SK-N-SH treated with all-trans-retinoic acid at 6 μM for 48 hours (cell line): ENCODE measurements at regions not wholly inside any gene's neighbourhood (a gene's known extent, or its start where the extent isn't known, plus 50 kb on each side); places are given as distances from the start of the nearest gene placed in this dataset.
"Not testable (repeated sequence)": the region's sequence is repeated elsewhere in the genome, so short reads cannot be mapped to it uniquely, and the experiment has no call there.

ENCODE experiments used
- ATAC-seq: fragments of 200-7000 bp; cut with Tn5 transposase; 3 replicates; pipeline ENCODE4 v1.9.1; 2020; ENCODE audit warnings: mild to moderate bottlenecking, moderate library complexity
- GLIS3 ChIP-seq: fragments of 250-450 bp; sonication (Bioruptor Pico); IDR thresholded peaks from 2 replicates; pipeline ENCODE4 v1.5.0; 2020; ENCODE audit warnings: mild to moderate bottlenecking, moderate library complexity
- ISL1 ChIP-seq: fragments of 250-450 bp; sonication (Bioruptor Pico); IDR thresholded peaks from 2 replicates; pipeline ENCODE4 v2.1.2; 2022; ENCODE audit warnings: mild to moderate bottlenecking, moderate library complexity
- OSR1 ChIP-seq: fragments of 250-450 bp; sonication (Bioruptor Pico); IDR thresholded peaks from 2 replicates; pipeline ENCODE4 v1.8.0; 2022; ENCODE audit warnings: moderate library complexity, mild to moderate bottlenecking, inconsistent platforms
- PPARA ChIP-seq: fragments of 250-450 bp; sonication (Bioruptor Pico); IDR thresholded peaks from 2 replicates; pipeline ENCODE4 v1.5.0; 2020; ENCODE audit warnings: mild to moderate bottlenecking, borderline replicate concordance
- RARB ChIP-seq: fragments of 250-450 bp; sonication (Bioruptor Pico); IDR thresholded peaks from 2 replicates; pipeline ENCODE4 v1.8.0; 2021; ENCODE audit warnings: mild to moderate bottlenecking, moderate library complexity
- TCF4 ChIP-seq: fragments of 250-450 bp; sonication (Bioruptor Pico); IDR thresholded peaks from 2 replicates; pipeline ENCODE4 v1.8.0; 2021; ENCODE audit warnings: mild to moderate bottlenecking, moderate library complexity, borderline replicate concordance
- TOX ChIP-seq: fragments of 250-450 bp; sonication (Bioruptor Pico); IDR thresholded peaks from 2 replicates; pipeline ENCODE4 v1.8.0; 2021; ENCODE audit warnings: mild to moderate bottlenecking, moderate library complexity, borderline replicate concordance
- ZC3H10 ChIP-seq: fragments of 250-450 bp; sonication (Bioruptor Pico); IDR thresholded peaks from 2 replicates; pipeline ENCODE4 v1.5.1; 2021; ENCODE audit warnings: mild to moderate bottlenecking, moderate library complexity
- ZNF70 ChIP-seq: fragments of 450-650 bp; formaldehyde crosslinking; IDR thresholded peaks from 2 replicates; pipeline ENCODE4 v1.5.0; 2020; ENCODE audit warnings: mild to moderate bottlenecking, moderate library complexity
- ZNF8 ChIP-seq: fragments of 450-650 bp; formaldehyde crosslinking; IDR thresholded peaks from 2 replicates; pipeline ENCODE4 v1.5.0; 2020; ENCODE audit warnings: mild to moderate bottlenecking, moderate library complexity
- TF ChIP-seq, protein P1 (sequence below): fragments of 250-450 bp; sonication (Bioruptor Pico); IDR thresholded peaks from 2 replicates; pipeline ENCODE4 v1.5.1; 2020; ENCODE audit warnings: low read depth, mild to moderate bottlenecking, moderate library complexity
- TF ChIP-seq, protein P2 (sequence below): fragments of 250-450 bp; sonication (Bioruptor Pico); IDR thresholded peaks from 2 replicates; pipeline ENCODE4 v1.5.1; 2021; ENCODE audit warnings: mild to moderate bottlenecking, moderate library complexity
- TF ChIP-seq, protein P3 (sequence below): fragments of 250-450 bp; sonication (Bioruptor Pico); IDR thresholded peaks from 2 replicates; pipeline ENCODE4 v1.8.0; 2020; ENCODE audit warnings: mild to moderate bottlenecking, moderate library complexity, borderline replicate concordance
- TF ChIP-seq, protein P4 (sequence below): fragments of 250-450 bp; sonication (Bioruptor Pico); IDR thresholded peaks from 2 replicates; pipeline ENCODE4 v1.5.0; 2020; ENCODE audit warnings: mild to moderate bottlenecking, moderate library complexity

DNA sequence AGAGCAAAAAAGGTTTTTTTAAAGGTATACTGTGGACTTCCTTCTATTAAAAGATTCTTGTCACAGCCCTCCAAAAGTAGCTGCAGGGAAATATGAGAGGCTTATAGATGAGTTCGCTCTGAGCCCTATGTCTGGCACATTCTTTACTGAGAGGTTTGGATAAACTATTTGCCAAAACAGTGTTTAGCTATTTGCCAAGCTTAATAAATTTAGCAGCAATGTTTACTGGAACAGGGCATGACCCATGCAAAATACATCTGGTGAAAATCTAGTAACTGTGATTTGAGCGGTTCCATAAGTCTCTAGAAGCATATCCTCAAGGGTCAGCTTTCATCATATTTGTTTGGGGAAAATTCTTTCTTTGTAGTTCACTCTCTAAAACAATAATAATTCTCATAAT is 1696.7 kb upstream of the PIK3C3 start:
- TF ChIP-seq, protein P1, sequence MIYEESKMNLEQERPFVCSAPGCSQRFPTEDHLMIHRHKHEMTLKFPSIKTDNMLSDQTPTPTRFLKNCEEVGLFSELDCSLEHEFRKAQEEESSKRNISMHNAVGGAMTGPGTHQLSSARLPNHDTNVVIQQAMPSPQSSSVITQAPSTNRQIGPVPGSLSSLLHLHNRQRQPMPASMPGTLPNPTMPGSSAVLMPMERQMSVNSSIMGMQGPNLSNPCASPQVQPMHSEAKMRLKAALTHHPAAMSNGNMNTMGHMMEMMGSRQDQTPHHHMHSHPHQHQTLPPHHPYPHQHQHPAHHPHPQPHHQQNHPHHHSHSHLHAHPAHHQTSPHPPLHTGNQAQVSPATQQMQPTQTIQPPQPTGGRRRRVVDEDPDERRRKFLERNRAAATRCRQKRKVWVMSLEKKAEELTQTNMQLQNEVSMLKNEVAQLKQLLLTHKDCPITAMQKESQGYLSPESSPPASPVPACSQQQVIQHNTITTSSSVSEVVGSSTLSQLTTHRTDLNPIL (CRISPR knock-in tag) = no peak
- TF ChIP-seq, protein P2, sequence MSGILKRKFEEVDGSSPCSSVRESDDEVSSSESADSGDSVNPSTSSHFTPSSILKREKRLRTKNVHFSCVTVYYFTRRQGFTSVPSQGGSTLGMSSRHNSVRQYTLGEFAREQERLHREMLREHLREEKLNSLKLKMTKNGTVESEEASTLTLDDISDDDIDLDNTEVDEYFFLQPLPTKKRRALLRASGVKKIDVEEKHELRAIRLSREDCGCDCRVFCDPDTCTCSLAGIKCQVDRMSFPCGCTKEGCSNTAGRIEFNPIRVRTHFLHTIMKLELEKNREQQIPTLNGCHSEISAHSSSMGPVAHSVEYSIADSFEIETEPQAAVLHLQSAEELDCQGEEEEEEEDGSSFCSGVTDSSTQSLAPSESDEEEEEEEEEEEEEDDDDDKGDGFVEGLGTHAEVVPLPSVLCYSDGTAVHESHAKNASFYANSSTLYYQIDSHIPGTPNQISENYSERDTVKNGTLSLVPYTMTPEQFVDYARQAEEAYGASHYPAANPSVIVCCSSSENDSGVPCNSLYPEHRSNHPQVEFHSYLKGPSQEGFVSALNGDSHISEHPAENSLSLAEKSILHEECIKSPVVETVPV (CRISPR knock-in tag) = no peak
- TF ChIP-seq ZNF8 = no peak
- no peak for ATAC-seq

DNA sequence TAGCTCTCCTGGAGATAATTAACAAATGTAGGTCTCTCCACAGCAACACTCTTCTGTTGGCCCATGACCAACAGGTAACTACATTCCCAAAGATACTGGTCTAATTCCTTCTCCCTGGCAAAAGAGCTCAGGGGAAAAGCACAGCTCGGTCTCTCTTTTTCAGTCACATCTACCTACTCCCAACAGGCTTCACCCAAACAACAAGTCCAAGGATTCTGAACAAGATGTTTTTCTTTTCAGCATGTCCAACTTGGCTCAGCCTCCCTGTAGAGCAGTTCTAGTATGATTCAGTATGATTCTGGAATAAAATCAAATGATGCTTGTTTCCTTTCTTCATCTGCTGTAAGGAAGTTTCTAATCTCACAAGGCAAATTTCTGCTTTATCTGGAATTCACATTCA is 1704.8 kb upstream of the PIK3C3 start:
- ATAC-seq = no peak
- TF ChIP-seq OSR1 (CRISPR knock-in tag) (no peak), PPARA (CRISPR knock-in tag) (no peak), ZC3H10 (CRISPR knock-in tag) (no peak), ZNF70 (no peak), GLIS3 (no peak), TCF4 (CRISPR knock-in tag) (no peak), RARB (CRISPR knock-in tag) (no peak), TOX (no peak)
- TF ChIP-seq, protein P1 (CRISPR knock-in tag) = no peak

DNA sequence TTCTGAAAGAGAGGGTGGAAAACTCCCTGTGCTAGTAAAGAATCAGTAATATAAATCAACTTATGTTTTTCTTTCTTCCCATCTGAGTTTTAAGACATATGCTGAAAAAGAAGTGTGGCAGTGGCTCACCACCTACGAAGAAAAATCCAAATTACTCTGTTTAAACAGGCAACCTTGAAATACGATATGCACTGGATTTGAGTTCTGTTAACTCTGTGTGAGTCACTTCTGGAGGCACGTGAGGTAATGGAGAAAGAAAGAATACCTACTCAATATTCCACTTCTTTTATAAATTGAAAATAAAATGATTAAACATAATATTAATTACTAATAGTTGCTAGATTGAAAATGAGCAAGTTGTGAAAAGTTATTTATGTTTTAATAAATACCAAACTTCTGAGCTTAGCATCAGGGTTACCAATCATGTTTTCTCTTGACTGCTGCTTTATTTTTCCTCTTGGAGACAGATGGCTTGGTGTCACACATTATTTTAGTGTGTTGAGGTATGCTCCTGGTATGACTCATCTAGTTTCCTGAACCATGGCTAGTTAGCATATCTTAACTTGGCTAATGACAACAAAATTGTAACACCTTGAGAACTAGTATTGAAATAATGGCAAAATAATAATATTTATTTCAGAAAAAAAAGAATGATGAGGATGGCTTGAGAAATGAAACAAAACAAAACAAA is 1705.5 kb upstream of the PIK3C3 start:
- TF ChIP-seq, protein P2 (CRISPR knock-in tag) = no peak
- TF ChIP-seq, protein P3, sequence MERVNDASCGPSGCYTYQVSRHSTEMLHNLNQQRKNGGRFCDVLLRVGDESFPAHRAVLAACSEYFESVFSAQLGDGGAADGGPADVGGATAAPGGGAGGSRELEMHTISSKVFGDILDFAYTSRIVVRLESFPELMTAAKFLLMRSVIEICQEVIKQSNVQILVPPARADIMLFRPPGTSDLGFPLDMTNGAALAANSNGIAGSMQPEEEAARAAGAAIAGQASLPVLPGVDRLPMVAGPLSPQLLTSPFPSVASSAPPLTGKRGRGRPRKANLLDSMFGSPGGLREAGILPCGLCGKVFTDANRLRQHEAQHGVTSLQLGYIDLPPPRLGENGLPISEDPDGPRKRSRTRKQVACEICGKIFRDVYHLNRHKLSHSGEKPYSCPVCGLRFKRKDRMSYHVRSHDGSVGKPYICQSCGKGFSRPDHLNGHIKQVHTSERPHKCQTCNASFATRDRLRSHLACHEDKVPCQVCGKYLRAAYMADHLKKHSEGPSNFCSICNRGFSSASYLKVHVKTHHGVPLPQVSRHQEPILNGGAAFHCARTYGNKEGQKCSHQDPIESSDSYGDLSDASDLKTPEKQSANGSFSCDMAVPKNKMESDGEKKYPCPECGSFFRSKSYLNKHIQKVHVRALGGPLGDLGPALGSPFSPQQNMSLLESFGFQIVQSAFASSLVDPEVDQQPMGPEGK (CRISPR knock-in tag) = no peak
- ATAC-seq = no peak

DNA sequence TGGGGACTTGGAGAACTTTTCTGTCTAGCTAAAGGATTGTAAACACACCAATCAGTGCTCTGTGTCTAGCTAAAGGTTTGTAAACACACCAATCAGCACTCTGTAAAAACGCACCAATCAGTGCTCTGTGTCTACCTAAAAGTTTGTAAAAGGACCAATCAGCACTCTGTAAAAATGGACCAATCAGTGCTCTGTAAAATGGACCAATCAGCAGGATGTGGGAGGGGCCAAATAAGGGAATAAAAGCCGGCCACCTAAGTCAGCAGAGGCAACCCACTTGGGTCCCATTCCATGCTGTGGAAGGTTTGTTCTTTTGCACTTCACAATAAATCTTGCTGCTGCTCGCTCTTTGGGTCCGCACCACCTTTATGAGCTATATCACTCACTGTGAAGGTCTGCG is 1709.4 kb upstream of the PIK3C3 start:
- not testable (repeated sequence) for ATAC-seq

DNA sequence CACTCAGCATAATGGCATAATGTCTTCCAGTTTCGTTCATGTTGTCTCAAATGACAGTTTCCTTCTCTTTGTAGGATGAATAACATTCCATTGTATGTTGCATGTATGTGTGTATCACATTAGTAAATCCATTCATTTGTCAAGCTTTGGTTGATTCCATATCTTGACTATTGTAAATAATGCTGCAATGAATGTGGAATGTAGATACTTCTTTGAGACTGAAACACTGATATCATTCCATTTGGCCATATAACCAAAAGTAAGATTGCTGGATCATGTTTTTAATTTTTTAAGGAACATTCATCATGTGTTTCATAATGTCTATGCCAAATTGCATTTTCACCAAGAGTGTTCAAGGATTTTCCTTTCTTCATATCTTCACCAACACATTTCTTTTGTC is 1711.4 kb upstream of the PIK3C3 start:
- no peak for ATAC-seq

More for the DNA sequence above, 1711.4 kb upstream of the PIK3C3 start:
- TF ChIP-seq ISL1 (CRISPR knock-in tag) = peak; percentile 30; the same call in 1 of the 2 replicates
- TF ChIP-seq, protein P4, sequence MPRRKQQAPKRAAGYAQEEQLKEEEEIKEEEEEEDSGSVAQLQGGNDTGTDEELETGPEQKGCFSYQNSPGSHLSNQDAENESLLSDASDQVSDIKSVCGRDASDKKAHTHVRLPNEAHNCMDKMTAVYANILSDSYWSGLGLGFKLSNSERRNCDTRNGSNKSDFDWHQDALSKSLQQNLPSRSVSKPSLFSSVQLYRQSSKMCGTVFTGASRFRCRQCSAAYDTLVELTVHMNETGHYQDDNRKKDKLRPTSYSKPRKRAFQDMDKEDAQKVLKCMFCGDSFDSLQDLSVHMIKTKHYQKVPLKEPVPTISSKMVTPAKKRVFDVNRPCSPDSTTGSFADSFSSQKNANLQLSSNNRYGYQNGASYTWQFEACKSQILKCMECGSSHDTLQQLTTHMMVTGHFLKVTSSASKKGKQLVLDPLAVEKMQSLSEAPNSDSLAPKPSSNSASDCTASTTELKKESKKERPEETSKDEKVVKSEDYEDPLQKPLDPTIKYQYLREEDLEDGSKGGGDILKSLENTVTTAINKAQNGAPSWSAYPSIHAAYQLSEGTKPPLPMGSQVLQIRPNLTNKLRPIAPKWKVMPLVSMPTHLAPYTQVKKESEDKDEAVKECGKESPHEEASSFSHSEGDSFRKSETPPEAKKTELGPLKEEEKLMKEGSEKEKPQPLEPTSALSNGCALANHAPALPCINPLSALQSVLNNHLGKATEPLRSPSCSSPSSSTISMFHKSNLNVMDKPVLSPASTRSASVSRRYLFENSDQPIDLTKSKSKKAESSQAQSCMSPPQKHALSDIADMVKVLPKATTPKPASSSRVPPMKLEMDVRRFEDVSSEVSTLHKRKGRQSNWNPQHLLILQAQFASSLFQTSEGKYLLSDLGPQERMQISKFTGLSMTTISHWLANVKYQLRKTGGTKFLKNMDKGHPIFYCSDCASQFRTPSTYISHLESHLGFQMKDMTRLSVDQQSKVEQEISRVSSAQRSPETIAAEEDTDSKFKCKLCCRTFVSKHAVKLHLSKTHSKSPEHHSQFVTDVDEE (CRISPR knock-in tag) = no peak
